SK-N-SH (cell line): ENCODE measurements at regions not wholly inside any gene's neighbourhood (a gene's known extent, or its start where the extent isn't known, plus 50 kb on each side); places are given as distances from the start of the nearest gene placed in this dataset.

ENCODE experiments used
- CTCF ChIA-PET: fragments of 300-600, 350-600 bp; formaldehyde crosslinking; extraction: SDS; loops from one replicate; lab custom pipeline; 2021; lab: Yijun Ruan, JAX
- POLR2A ChIA-PET: fragments of 350-600 bp; sonication (Branson Sonifier 250); formaldehyde crosslinking; extraction: SDS; loops from one replicate; lab custom pipeline; 2020; ENCODE audit warnings: antibody characterized with exemption, inconsistent platforms; lab: Yijun Ruan, JAX
- DNase-seq: peaks from one replicate; pipeline ENCODE4 v3.0.0; 2012
- H2AFZ ChIP-seq: fragments of 200-600 bp; sonication (generic); 2 replicates; pipeline ENCODE4 v1.8.1; 2016; ENCODE audit warnings: antibody characterized with exemption, mild to moderate bottlenecking, low read depth
- H3F3A ChIP-seq: fragments of 200-600 bp; sonication (generic); replicated peaks from 2 replicates; pipeline ENCODE3; 2016; ENCODE audit warnings: antibody characterized with exemption, mild to moderate bottlenecking; ENCODE audit not compliant: insufficient read depth
- H3K27ac ChIP-seq, 2 experiments: fragments of 200-500 bp in 1 of 2; fragments of 200-600 bp in 1 of 2; sonication (Bioruptor generic) in 1 of 2; sonication (generic), shearing (Covaris generic) in 1 of 2; 2 replicates each; pipeline versions ENCODE4 v1.5.1 to v1.6.1; 2014 to 2016; ENCODE audit warnings: low read depth in 2 of 2, inconsistent platforms in 1 of 2, low read length in 1 of 2, mild to moderate bottlenecking in 1 of 2, mixed read lengths in 1 of 2
- H3K27me3 ChIP-seq: fragments of 200-600 bp; sonication (generic), shearing (Covaris generic); 2 replicates; pipeline ENCODE4 v1.6.1; 2016; ENCODE audit warnings: mixed run types; ENCODE audit not compliant: insufficient read depth
- H3K36me3 ChIP-seq, 2 experiments: fragments of 200-500 bp in 1 of 2; fragments of 200-600 bp in 1 of 2; sonication (Bioruptor generic) in 1 of 2; sonication (generic) in 1 of 2; replicated peaks in 1 of 2; 2 replicates each; pipeline versions ENCODE3 to v1.5.1; 2014 to 2016; ENCODE audit warnings: low read length in 1 of 2, mild to moderate bottlenecking in 1 of 2; ENCODE audit not compliant: insufficient read depth in 2 of 2, control insufficient read depth in 1 of 2
- H3K4me1 ChIP-seq, 2 experiments: fragments of 200-500 bp in 1 of 2; fragments of 200-600 bp in 1 of 2; sonication (Bioruptor generic) in 1 of 2; sonication (generic), shearing (Covaris generic) in 1 of 2; 2 replicates each; pipeline versions ENCODE4 v1.5.1 to v1.6.1; 2014 to 2016; ENCODE audit warnings: low read depth in 1 of 2, low read length in 1 of 2, mixed run types in 1 of 2; ENCODE audit not compliant: insufficient read depth in 2 of 2, control insufficient read depth in 1 of 2
- H3K4me2 ChIP-seq: fragments of 200-600 bp; sonication (generic), shearing (Covaris generic); 2 replicates; pipeline ENCODE4 v1.6.1; 2017; ENCODE audit warnings: mixed run types
- H3K4me3 ChIP-seq, 2 experiments: fragments of 200-500 bp in 1 of 2; fragments of 200-600 bp in 1 of 2; sonication (Bioruptor generic) in 1 of 2; sonication (generic), shearing (Covaris generic) in 1 of 2; 2 replicates each; pipeline versions ENCODE4 v1.5.1 to v1.8.1; 2014 to 2016; ENCODE audit warnings: low read depth in 2 of 2, inconsistent platforms in 1 of 2, low read length in 1 of 2, mild to moderate bottlenecking in 1 of 2, mixed read lengths in 1 of 2, moderate library complexity in 1 of 2
- H3K79me2 ChIP-seq: fragments of 200-600 bp; sonication (generic); 2 replicates; pipeline ENCODE4 v1.8.1; 2017; ENCODE audit warnings: mild to moderate bottlenecking; ENCODE audit not compliant: insufficient read depth
- H3K9ac ChIP-seq: fragments of 200-600 bp; sonication (generic); 2 replicates; pipeline ENCODE4 v1.6.1; 2017; ENCODE audit warnings: mixed run types
- H3K9me2 ChIP-seq: fragments of 200-600 bp; sonication (generic); 2 replicates; pipeline ENCODE4 v1.6.1; 2017; ENCODE audit warnings: mixed run types
- H3K9me3 ChIP-seq: fragments of 200-600 bp; sonication (generic); 2 replicates; pipeline ENCODE4 v1.6.1; 2017; ENCODE audit warnings: mixed run types, mild to moderate bottlenecking, moderate library complexity
- H4K20me1 ChIP-seq: fragments of 200-600 bp; sonication (generic); 2 replicates; pipeline ENCODE4 v1.6.1; 2017; ENCODE audit warnings: mild to moderate bottlenecking, mixed run types; ENCODE audit not compliant: insufficient read depth
- CHD2 ChIP-seq: fragments of 150-350 bp; IDR thresholded peaks from 2 replicates; pipeline ENCODE4 v1.6.1; 2018; ENCODE audit warnings: low read length; ENCODE audit not compliant: partially characterized antibody
- EP300 ChIP-seq, 2 experiments: IDR thresholded peaks; 2 replicates each; pipeline versions ENCODE4 v1.4.0 to v1.6.1; 2012; ENCODE audit warnings: borderline replicate concordance in 1 of 2, low read depth in 1 of 2, low read length in 1 of 2
- GABPA ChIP-seq: IDR thresholded peaks from 2 replicates; pipeline ENCODE4 v1.4.0; 2012; ENCODE audit warnings: low read depth, mild to moderate bottlenecking
- MEF2A ChIP-seq: IDR thresholded peaks from 2 replicates; pipeline ENCODE4 v1.4.0; 2012; ENCODE audit warnings: low read depth, borderline replicate concordance
- NFIC ChIP-seq: IDR thresholded peaks from 2 replicates; pipeline ENCODE4 v1.4.0; 2012; ENCODE audit warnings: borderline replicate concordance
- NRF1 ChIP-seq: IDR thresholded peaks from 2 replicates; pipeline ENCODE4 v1.6.1; 2012; ENCODE audit warnings: low read depth, mild to moderate bottlenecking, low read length
- POLR2AphosphoS5 ChIP-seq: IDR thresholded peaks from 2 replicates; pipeline ENCODE4 v1.6.1; 2012; ENCODE audit warnings: low read depth, low read length
- RCOR1 ChIP-seq: fragments of 150-350 bp; IDR thresholded peaks from 2 replicates; pipeline ENCODE4 v1.6.1; 2017; ENCODE audit warnings: antibody characterized with exemption, low read length
- RFX5 ChIP-seq: IDR thresholded peaks from 2 replicates; pipeline ENCODE4 v1.6.1; 2012; ENCODE audit warnings: mild to moderate bottlenecking, improper control_type of control experiment, low read length
- TAF1 ChIP-seq: IDR thresholded peaks from 2 replicates; pipeline ENCODE4 v1.6.1; 2012; ENCODE audit warnings: low read depth, mild to moderate bottlenecking, low read length, moderate library complexity, borderline replicate concordance
- YY1 ChIP-seq: IDR thresholded peaks from 2 replicates; pipeline ENCODE4 v1.4.0; 2012; ENCODE audit warnings: low read depth, mild to moderate bottlenecking
- WGBS: methylation state at CpG from one replicate; pipeline ENCODE4 v1.1.6; 2017; ENCODE audit warnings: low lambda C conversion rate; 5-methylcytosine and 5-hydroxymethylcytosine counted together
- TF ChIP-seq, protein P1 (sequence below): IDR thresholded peaks from 2 replicates; pipeline ENCODE4 v1.4.0; 2012; ENCODE audit warnings: low read depth, borderline replicate concordance
- TF ChIP-seq, protein P2 (sequence below): IDR thresholded peaks from 2 replicates; pipeline ENCODE4 v1.4.0; 2012; ENCODE audit warnings: low read depth
- TF ChIP-seq, protein P3 (sequence below): IDR thresholded peaks from 2 replicates; pipeline ENCODE4; 2012
- TF ChIP-seq, protein P4 (sequence below): IDR thresholded peaks from 2 replicates; pipeline ENCODE4 v1.4.0; 2012; ENCODE audit warnings: low read depth, borderline replicate concordance
- TF ChIP-seq, protein P5 (sequence below): fragments of 200-600 bp; sonication (generic); IDR thresholded peaks from 2 replicates; pipeline ENCODE4 v1.6.1; 2017; ENCODE audit warnings: antibody characterized with exemption, mild to moderate bottlenecking, moderate library complexity

DNA sequence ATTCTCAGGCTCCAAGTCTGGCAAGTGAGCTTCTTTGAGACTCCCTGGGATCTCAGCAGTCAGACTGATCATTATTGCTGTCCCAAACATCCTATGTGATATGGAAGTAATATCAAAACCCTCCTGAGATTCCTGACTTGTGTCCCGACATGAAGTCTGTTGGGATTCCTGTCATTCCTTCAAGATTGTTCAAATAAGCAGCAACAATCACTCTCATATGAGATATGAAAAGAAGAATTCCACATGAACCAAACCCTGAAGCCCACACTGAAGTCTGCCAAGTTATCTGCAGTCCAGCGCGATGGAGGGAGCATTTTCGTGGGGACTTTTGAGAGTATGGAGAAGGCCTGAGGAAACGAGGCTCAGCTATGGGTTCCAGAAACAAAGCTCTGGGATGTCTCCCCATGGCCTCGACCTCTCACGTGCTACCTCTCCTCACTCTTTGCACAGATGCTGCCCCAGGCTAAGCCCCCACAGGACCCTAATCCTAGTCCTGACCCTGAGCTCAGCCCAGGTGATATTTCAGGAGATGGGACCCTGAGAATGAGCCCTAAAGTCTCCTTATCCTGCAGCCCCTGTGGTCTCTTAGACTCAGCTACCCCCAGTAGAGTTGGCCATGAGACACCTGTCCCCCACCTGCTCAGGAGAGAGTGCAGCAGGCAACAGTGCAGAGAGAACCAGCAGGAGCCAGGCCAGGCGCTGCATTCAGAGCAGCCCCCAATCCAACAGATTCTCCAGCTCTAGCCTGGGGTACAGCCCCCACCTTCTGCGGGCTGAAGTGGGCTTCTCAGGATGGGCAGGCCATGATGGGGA lies 100.2 kb downstream of the GGTLC2 start:
- Histone ChIP-seq H3K9ac (no peak overlapping the region), H3K36me3 (no peaks in the 10 kb centered on the region), H3K27ac (no peak overlapping the region), H3K4me1 (no peaks in the 10 kb centered on the region), H3K4me3 (no peak overlapping the region), H3K9me2 (no peaks in the 10 kb centered on the region), H3K79me2 (no peaks in the 10 kb centered on the region), H3K27me3 (no peaks in the 10 kb centered on the region; the same call in 1 of the 2 replicates), H3K9me3 (no peaks in the 10 kb centered on the region), H3K4me2 (no peak overlapping the region), H3F3A (no peaks in the 10 kb centered on the region), H2AFZ (no peak overlapping the region), H4K20me1 (no peaks in the 10 kb centered on the region)
- ChIA-PET POLR2A (no interaction called here), CTCF (interaction anchor here (0.6 to 5.6 kb wide), 14 partner anchors 9 to 281 kb away, joined by 3 to 27 read pairs (median 4); no protein-coding TSS in a partner anchor)
- TF ChIP-seq, protein P1, sequence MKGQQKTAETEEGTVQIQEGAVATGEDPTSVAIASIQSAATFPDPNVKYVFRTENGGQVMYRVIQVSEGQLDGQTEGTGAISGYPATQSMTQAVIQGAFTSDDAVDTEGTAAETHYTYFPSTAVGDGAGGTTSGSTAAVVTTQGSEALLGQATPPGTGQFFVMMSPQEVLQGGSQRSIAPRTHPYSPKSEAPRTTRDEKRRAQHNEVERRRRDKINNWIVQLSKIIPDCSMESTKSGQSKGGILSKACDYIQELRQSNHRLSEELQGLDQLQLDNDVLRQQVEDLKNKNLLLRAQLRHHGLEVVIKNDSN: no peak
- TF ChIP-seq GABPA: no peak
- no peak for TF ChIP-seq YY1
- TF ChIP-seq, protein P2, sequence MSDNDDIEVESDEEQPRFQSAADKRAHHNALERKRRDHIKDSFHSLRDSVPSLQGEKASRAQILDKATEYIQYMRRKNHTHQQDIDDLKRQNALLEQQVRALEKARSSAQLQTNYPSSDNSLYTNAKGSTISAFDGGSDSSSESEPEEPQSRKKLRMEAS: no peak
- no peak for TF ChIP-seq NFIC
- no peak for TF ChIP-seq MEF2A
- no peak for TF ChIP-seq CHD2
- TF ChIP-seq RCOR1: no peak
- no peak for TF ChIP-seq EP300 (IDR thresholded peaks at IDR 0.05; ENCODE audit: borderline replicate concordance in 1 of 2, low read depth in 1 of 2, low read length in 1 of 2)
- no peak for TF ChIP-seq RFX5
- no peak for TF ChIP-seq POLR2AphosphoS5
- TF ChIP-seq, protein P3, sequence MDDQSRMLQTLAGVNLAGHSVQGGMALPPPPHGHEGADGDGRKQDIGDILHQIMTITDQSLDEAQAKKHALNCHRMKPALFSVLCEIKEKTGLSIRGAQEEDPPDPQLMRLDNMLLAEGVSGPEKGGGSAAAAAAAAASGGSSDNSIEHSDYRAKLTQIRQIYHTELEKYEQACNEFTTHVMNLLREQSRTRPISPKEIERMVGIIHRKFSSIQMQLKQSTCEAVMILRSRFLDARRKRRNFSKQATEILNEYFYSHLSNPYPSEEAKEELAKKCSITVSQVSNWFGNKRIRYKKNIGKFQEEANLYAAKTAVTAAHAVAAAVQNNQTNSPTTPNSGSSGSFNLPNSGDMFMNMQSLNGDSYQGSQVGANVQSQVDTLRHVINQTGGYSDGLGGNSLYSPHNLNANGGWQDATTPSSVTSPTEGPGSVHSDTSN: no peak
- TF ChIP-seq, protein P4, sequence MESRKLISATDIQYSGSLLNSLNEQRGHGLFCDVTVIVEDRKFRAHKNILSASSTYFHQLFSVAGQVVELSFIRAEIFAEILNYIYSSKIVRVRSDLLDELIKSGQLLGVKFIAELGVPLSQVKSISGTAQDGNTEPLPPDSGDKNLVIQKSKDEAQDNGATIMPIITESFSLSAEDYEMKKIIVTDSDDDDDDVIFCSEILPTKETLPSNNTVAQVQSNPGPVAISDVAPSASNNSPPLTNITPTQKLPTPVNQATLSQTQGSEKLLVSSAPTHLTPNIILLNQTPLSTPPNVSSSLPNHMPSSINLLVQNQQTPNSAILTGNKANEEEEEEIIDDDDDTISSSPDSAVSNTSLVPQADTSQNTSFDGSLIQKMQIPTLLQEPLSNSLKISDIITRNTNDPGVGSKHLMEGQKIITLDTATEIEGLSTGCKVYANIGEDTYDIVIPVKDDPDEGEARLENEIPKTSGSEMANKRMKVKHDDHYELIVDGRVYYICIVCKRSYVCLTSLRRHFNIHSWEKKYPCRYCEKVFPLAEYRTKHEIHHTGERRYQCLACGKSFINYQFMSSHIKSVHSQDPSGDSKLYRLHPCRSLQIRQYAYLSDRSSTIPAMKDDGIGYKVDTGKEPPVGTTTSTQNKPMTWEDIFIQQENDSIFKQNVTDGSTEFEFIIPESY: no peak
- no peak for TF ChIP-seq TAF1
- no peak for TF ChIP-seq NRF1
- TF ChIP-seq, protein P5, sequence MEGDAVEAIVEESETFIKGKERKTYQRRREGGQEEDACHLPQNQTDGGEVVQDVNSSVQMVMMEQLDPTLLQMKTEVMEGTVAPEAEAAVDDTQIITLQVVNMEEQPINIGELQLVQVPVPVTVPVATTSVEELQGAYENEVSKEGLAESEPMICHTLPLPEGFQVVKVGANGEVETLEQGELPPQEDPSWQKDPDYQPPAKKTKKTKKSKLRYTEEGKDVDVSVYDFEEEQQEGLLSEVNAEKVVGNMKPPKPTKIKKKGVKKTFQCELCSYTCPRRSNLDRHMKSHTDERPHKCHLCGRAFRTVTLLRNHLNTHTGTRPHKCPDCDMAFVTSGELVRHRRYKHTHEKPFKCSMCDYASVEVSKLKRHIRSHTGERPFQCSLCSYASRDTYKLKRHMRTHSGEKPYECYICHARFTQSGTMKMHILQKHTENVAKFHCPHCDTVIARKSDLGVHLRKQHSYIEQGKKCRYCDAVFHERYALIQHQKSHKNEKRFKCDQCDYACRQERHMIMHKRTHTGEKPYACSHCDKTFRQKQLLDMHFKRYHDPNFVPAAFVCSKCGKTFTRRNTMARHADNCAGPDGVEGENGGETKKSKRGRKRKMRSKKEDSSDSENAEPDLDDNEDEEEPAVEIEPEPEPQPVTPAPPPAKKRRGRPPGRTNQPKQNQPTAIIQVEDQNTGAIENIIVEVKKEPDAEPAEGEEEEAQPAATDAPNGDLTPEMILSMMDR: no peak
- no peak for DNase-seq
- WGBS: 36% methylated on average over 9 of the region's 9 CpGs
